ENCODE measurements at regions not wholly inside any gene's neighbourhood (a gene's known extent, or its start where the extent isn't known, plus 50 kb on each side); places are given as distances from the start of the nearest gene placed in this dataset.
"Not testable (repeated sequence)": the region's sequence is repeated elsewhere in the genome, so short reads cannot be mapped to it uniquely, and the experiment has no call there.

DNA sequence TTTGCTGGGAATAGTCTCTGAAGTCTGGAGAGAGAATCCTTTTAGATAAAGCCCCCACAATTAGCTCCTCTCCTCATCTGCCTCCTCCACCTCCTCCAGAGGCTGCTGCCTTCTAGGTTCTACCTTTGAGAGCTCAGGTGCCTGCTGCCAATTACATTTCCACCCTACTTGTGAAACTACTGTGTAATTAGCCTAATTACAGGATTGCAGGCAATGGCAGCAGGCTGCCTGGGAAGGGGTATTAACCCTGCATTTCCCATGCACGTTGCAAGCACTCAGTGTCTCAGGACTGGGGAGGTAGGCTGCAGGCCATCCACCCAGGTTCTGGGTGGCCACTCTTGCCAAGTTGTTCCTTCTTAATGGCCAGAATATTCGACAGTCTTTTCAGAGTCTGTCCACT is 215.6 kb upstream of the ZNF217 start:
- H3K27me3 ChIP-seq: no peaks in the 10 kb centered on the region
- 67 to 76% methylated on average over 2 of the region's 2 CpGs for WGBS, 2 donors
- TF ChIP-seq POLR2A (IDR thresholded peaks at IDR 0.05): no peak
- TF ChIP-seq, protein P1, sequence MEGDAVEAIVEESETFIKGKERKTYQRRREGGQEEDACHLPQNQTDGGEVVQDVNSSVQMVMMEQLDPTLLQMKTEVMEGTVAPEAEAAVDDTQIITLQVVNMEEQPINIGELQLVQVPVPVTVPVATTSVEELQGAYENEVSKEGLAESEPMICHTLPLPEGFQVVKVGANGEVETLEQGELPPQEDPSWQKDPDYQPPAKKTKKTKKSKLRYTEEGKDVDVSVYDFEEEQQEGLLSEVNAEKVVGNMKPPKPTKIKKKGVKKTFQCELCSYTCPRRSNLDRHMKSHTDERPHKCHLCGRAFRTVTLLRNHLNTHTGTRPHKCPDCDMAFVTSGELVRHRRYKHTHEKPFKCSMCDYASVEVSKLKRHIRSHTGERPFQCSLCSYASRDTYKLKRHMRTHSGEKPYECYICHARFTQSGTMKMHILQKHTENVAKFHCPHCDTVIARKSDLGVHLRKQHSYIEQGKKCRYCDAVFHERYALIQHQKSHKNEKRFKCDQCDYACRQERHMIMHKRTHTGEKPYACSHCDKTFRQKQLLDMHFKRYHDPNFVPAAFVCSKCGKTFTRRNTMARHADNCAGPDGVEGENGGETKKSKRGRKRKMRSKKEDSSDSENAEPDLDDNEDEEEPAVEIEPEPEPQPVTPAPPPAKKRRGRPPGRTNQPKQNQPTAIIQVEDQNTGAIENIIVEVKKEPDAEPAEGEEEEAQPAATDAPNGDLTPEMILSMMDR (IDR thresholded peaks at IDR 0.05): no peak

DNA sequence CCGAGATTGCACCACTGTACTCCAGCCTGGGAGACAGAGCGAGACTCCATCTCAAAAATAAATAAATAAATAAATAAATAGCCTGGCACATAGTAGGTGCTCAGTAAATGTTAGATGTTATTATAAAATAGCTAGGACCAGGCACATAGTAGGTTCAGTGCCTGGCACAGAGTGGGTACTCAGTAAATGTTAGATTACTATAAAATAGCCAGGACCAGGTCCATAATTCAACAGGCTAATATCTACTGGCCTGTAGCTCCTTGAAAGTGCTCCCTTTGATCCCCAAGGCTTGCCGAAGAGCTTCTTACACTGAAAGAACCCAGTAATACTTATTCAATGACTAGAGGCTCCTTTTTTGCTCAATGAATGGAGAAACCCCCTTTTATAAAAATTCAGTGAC is 215.1 kb upstream of the ZNF217 start:
- H3K27ac ChIP-seq: no peak overlapping the region
- H3K27me3 ChIP-seq: no peaks in the 10 kb centered on the region
- H3K36me3 ChIP-seq (replicated peaks in 1 of 2; ENCODE audit: insufficient read depth in 1 of 2, low read depth in 2 of 2): no peaks in the 10 kb centered on the region
- no peaks in the 10 kb centered on the region for H3K9me3 ChIP-seq
- ATAC-seq (no peak), DNase-seq (no peak)
- TF ChIP-seq POLR2A (IDR thresholded peaks at IDR 0.05): no peak
- TF ChIP-seq, protein P1 (IDR thresholded peaks at IDR 0.05): no peak
- intact Hi-C loops (cut with DNase I): no loop called here
- H3K4me3 ChIP-seq: no peak overlapping the region
- WGBS, 2 donors: 77 to 82% methylated on average over 3 of the region's 3 CpGs
- no peaks in the 10 kb centered on the region for H3K4me1 ChIP-seq

More for the DNA sequence above, 215.6 kb upstream of the ZNF217 start:
- Histone ChIP-seq H3K36me3 (replicated peaks in 1 of 2; ENCODE audit: insufficient read depth in 1 of 2, low read depth in 2 of 2) (no peaks in the 10 kb centered on the region), H3K9me3 (no peaks in the 10 kb centered on the region), H3K4me3 (no peak overlapping the region), H3K4me1 (no peaks in the 10 kb centered on the region), H3K27ac (no peak overlapping the region)
- DNase-seq: no peak
- intact Hi-C loops (cut with DNase I): no loop called here
- ATAC-seq: no peak

DNA sequence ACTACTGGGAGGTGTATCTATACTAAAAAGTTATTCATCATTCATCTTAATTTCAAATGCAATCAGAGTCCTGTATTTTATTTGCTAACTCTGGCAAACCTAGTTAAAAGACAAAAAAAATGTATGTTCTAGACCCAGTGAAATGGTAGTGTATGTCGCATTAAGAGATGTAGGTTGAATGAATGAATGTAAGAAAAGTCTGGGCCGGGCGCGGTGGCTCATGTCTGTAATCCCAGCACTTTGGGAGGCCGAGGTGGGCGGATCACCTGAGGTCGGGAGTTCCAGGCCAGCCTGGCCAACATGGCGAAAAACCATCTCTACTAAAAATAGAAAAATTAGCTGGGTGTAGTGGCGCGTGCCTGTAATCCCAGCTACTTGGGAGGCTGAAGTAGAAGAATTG is 214.7 kb upstream of the ZNF217 start:
- H3K9me3 ChIP-seq; intact Hi-C loops (cut with DNase I); ATAC-seq; H3K36me3 ChIP-seq (replicated peaks in 1 of 2; ENCODE audit: insufficient read depth in 1 of 2, low read depth in 2 of 2); H3K27ac ChIP-seq; H3K4me3 ChIP-seq; DNase-seq; H3K27me3 ChIP-seq; H3K4me1 ChIP-seq: not testable (repeated sequence)
- 91 to 96% methylated on average over 10 of the region's 10 CpGs for WGBS, 2 donors

DNA sequence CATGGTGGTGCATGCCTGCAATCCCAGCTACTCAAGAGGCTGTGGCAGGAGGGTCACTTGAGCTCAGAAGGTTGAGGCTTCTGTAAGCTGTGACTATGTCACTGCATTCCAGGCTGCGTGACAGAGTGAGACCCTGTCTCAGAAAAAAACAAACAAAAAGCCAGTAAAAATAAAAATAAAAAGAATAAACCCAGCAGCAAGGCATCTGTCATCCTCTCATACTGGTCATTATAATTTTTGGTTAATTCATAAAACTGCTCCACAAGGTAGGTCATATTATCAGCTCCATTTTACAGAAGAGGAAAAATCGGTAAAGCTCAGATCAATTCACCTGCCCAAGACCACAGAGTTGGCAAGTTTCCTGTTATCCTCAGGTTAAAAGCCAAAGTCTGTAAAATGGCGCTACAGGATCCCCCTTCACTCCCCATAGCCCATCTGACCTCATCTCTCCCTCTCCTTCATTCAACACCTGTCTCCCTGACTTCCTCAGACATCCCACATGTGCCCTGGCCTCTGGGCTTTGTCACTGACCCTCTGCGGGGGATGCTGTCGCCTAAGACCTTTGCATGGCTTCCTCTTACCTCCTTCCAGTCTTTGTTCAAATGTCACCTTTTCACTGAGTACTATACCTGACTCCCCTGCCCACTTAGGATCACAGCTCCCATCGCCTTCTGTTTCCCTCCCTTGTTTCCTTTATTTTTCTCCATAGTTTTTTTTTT is 213.2 kb upstream of the ZNF217 start:
- no peak overlapping the region for H3K27ac ChIP-seq
- H3K9me3 ChIP-seq: no peaks in the 10 kb centered on the region
- DNase-seq (no peak), ATAC-seq (no peak)
- no peaks in the 10 kb centered on the region for H3K36me3 ChIP-seq (replicated peaks in 1 of 2; ENCODE audit: insufficient read depth in 1 of 2, low read depth in 2 of 2)
- H3K4me1 ChIP-seq: no peaks in the 10 kb centered on the region
- no peaks in the 10 kb centered on the region for H3K27me3 ChIP-seq
- 80 to 88% methylated on average over 6 of the region's 6 CpGs for WGBS, 2 donors
- H3K4me3 ChIP-seq: no peak overlapping the region
- TF ChIP-seq POLR2A (IDR thresholded peaks at IDR 0.05): no peak
- intact Hi-C loops (cut with DNase I): no loop called here

DNA sequence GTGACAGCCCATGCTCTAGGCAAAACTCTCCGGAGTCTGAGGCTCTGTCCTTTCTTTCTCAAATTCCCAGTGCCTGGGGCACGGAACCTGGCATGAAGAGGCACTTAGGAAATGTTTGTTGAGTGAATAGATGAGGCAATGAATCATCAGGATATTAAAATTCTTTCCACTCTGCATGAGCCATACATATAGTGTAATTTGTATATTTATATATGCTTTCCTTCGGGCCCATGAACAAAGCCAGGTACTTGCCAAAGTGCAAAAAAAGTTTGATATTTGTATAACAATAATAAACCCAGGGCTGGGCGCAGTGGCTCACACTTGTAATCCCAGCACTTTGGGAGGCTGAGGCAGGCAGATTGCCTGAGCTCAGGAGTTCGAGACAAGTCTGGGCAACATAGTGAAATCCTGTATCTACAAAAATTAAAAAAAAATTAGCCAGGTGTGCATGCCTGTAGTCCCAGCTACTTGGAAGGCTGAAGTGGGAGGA is 212.3 kb upstream of the ZNF217 start:
- DNase-seq: no peak
- no peaks in the 10 kb centered on the region for H3K27me3 ChIP-seq
- no peak for ATAC-seq
- peaks cover 4% of the 10 kb centered on the region for H3K4me1 ChIP-seq
- H3K4me3 ChIP-seq: no peak overlapping the region
- TF ChIP-seq POLR2A (IDR thresholded peaks at IDR 0.05): no peak
- TF ChIP-seq, protein P1 (IDR thresholded peaks at IDR 0.05): no peak
- 60 to 73% methylated on average over 5 of the region's 5 CpGs for WGBS, 2 donors
- H3K27ac ChIP-seq: no peak overlapping the region
- no peaks in the 10 kb centered on the region for H3K36me3 ChIP-seq (replicated peaks in 1 of 2; ENCODE audit: insufficient read depth in 1 of 2, low read depth in 2 of 2)
- intact Hi-C loops (cut with DNase I): no loop called here
- no peaks in the 10 kb centered on the region for H3K9me3 ChIP-seq

Data from body of pancreas (tissue), 4 donors.